ENCODE measurements at regions not wholly inside any gene's neighbourhood (a gene's known extent, or its start where the extent isn't known, plus 50 kb on each side); places are given as distances from the start of the nearest gene placed in this dataset.

DNA sequence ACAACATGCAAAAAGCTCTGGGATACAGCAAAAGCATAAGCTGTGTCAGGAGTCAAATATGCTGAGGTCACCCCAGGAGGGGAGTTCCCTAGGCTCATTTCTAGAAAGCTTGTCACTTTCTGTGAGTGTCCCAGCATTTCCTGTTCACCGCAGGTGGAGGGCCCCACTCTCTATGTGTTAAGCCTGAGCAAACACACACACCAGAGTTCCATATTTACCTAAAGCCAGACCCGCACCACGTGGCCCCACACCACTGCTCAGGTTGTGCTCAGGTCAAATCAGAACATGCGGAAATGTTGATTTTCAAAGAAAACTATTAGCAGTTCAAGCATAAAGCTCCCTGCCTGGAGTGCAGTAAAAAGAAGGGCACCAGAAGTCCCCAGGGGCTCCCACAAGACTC lies 259.6 kb upstream of the PPP2R2D start:
- no peak for DNase-seq
- H3K36me3 ChIP-seq, result no peaks in the 10 kb centered on the region
- H3K27ac ChIP-seq, result no peak overlapping the region
- TF ChIP-seq, protein P1, sequence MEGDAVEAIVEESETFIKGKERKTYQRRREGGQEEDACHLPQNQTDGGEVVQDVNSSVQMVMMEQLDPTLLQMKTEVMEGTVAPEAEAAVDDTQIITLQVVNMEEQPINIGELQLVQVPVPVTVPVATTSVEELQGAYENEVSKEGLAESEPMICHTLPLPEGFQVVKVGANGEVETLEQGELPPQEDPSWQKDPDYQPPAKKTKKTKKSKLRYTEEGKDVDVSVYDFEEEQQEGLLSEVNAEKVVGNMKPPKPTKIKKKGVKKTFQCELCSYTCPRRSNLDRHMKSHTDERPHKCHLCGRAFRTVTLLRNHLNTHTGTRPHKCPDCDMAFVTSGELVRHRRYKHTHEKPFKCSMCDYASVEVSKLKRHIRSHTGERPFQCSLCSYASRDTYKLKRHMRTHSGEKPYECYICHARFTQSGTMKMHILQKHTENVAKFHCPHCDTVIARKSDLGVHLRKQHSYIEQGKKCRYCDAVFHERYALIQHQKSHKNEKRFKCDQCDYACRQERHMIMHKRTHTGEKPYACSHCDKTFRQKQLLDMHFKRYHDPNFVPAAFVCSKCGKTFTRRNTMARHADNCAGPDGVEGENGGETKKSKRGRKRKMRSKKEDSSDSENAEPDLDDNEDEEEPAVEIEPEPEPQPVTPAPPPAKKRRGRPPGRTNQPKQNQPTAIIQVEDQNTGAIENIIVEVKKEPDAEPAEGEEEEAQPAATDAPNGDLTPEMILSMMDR (IDR thresholded peaks at IDR 0.05), result no peak
- no peak for TF ChIP-seq POLR2A (IDR thresholded peaks at IDR 0.05)
- no peak overlapping the region for H3K4me3 ChIP-seq
- no peaks in the 10 kb centered on the region for H3K4me1 ChIP-seq
- no peaks in the 10 kb centered on the region for H3K27me3 ChIP-seq
- H3K9me3 ChIP-seq, result peaks cover 0 to under 1% (median 0%) of the 10 kb centered on the region in 4 donors

DNA sequence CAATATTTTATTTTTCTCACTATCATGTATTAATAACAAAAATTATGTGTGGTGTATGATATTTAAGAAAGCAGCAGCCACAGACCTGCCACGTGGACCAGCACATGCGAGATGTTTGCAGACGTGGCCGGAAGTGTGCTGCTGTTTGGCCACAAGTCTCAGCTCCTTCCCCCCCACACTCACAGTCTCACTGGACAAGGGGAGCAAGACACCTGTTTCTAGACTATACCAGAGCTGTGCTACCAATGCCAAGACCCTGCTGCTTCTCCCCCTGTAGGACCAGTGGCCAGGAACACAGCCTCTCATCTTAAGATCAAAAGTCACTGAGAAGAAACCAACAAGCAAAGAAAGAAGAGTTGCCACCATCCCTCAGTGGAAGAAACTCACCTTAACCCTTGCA lies 258.9 kb upstream of the PPP2R2D start:
- Histone ChIP-seq H3K4me1 (no peaks in the 10 kb centered on the region), H3K4me3 (no peak overlapping the region), H3K27me3 (no peaks in the 10 kb centered on the region), H3K27ac (no peak overlapping the region), H3K36me3 (no peaks in the 10 kb centered on the region), H3K9me3 (no peaks in the 10 kb centered on the region)
- no peak for DNase-seq
- TF ChIP-seq, protein P1 (IDR thresholded peaks at IDR 0.05), result no peak
- no peak for TF ChIP-seq POLR2A (IDR thresholded peaks at IDR 0.05)

DNA sequence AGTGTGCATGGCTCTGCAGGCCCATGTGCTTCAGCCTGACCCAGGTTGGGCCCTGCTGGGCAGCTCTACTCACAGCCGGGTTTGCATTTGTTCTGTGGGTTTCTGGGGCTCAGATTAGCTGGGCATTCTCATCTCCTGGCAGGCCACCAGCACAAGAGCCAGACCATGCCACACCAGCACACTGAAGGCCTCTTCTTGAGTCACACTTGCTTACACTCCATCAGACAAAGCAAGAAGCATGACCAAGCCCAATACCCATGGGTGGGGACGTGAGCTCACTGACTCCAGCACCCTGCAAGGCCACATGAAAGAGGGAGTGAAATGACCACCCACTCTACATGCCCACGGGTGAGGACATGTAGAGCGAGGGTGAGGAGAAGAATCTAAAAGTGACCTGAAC lies 257.8 kb upstream of the PPP2R2D start:
- Histone ChIP-seq H3K36me3 (no peaks in the 10 kb centered on the region), H3K4me3 (no peak overlapping the region), H3K27ac (no peak overlapping the region), H3K9me3 (no peaks in the 10 kb centered on the region), H3K27me3 (no peaks in the 10 kb centered on the region), H3K4me1 (no peaks in the 10 kb centered on the region)
- DNase-seq, result no peak
- TF ChIP-seq, protein P1 (IDR thresholded peaks at IDR 0.05), result no peak
- TF ChIP-seq POLR2A (IDR thresholded peaks at IDR 0.05), result no peak

DNA sequence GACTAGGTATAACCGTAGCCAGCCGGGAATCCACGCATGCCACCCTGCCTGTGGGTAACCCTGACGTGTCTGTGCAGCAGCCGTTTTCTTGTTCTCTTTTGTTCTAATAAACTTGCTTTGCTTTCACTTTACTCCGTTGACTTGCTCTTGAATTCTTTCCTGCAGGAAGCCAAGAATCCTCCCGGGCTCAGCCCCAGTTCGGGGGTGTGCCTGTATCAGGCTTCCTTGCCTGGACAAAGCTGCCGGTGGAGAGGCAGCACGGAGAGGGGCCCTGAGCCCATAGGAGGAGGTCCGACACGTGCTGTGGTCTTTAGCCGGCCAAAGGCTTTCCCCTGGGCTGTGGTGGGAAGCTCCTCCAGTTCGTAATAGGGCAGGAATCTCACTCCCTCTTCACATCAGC lies 256.5 kb upstream of the PPP2R2D start:
- no peaks in the 10 kb centered on the region for H3K4me1 ChIP-seq
- TF ChIP-seq, protein P1 (IDR thresholded peaks at IDR 0.05), result no peak
- no peak for TF ChIP-seq POLR2A (IDR thresholded peaks at IDR 0.05)
- no peaks in the 10 kb centered on the region for H3K27me3 ChIP-seq
- H3K27ac ChIP-seq, result no peak overlapping the region
- no peak overlapping the region for H3K4me3 ChIP-seq
- no peak for DNase-seq
- no peaks in the 10 kb centered on the region for H3K36me3 ChIP-seq
- no peaks in the 10 kb centered on the region for H3K9me3 ChIP-seq

DNA sequence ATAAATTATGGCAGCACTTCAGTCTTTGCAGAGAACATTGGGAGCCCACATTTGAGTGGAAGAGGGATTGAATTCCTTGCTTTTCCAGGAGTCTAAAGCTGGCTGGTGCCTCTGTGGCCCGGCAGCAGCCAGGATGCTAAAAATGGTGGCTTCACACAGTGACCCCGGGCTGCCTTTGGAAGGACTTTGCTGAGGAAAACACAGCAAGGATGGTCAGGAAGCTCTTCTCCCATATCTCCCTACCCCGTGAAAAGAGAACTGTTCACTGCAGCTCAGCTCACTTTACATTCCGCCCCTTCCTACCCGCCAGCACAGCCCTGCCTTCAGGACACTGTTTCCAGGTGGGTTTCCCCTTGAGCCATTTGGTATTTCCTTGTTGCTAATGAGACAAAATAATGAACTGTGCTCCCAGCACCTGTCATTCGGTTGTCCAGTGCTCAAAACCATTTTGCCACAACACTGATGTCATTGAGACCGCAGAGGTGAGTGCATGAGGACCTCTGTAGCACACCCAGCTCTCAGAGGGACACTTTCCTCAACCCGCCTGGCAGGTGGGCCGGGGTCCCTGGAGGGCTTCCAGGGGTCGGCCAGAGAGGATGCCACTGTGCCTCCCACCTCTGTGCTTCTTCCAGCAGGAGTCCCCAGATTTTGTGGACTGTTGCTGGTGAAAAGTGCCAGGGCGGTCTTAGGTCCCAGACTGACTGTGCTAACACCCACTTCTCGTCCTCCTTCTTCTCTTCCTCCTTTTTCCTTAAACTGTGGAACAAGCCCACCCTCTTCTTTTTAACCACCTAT lies 255.7 kb upstream of the PPP2R2D start:
- H3K27ac ChIP-seq, result no peak overlapping the region
- H3K4me1 ChIP-seq, result no peaks in the 10 kb centered on the region
- no peak for DNase-seq
- no peaks in the 10 kb centered on the region for H3K36me3 ChIP-seq
- no peak for TF ChIP-seq POLR2A (IDR thresholded peaks at IDR 0.05)
- TF ChIP-seq, protein P1 (IDR thresholded peaks at IDR 0.05), result no peak
- H3K27me3 ChIP-seq, result no peaks in the 10 kb centered on the region
- H3K9me3 ChIP-seq, result no peaks in the 10 kb centered on the region
- H3K4me3 ChIP-seq, result no peak overlapping the region

All from Peyer's patch (tissue), 4 donors.